BE2C (cell line): ENCODE measurements at regions not wholly inside any gene's neighbourhood (a gene's known extent, or its start where the extent isn't known, plus 50 kb on each side); places are given as distances from the start of the nearest gene placed in this dataset.

Source experiments
- DNase-seq: peaks from one replicate; pipeline ENCODE4 v3.0.0-alpha.2; 2020
- H3K27me3 ChIP-seq: fragments of 250-450 bp; sonication (Bioruptor Pico); 2 replicates; pipeline ENCODE4 v1.5.1; 2020; ENCODE audit warnings: mild to moderate bottlenecking
- H3K36me3 ChIP-seq: fragments of 250-450 bp; sonication (Bioruptor Pico); 2 replicates; pipeline ENCODE4 v1.5.1; 2020; ENCODE audit warnings: mild to moderate bottlenecking
- H3K4me1 ChIP-seq: fragments of 250-450 bp; sonication (Bioruptor Pico); 2 replicates; pipeline ENCODE4 v1.5.1; 2020
- H3K4me3 ChIP-seq: 2 replicates; pipeline ENCODE4 v1.5.1; 2011; ENCODE audit warnings: low read depth, low read length
- H3K9me3 ChIP-seq: fragments of 250-450 bp; sonication (Bioruptor Pico); 2 replicates; pipeline ENCODE4 v1.5.1; 2020
- CTCF ChIP-seq: IDR thresholded peaks from 2 replicates; pipeline ENCODE4 v1.5.1; 2012; ENCODE audit warnings: mild to moderate bottlenecking, low read depth, low read length

GRCh38 chr7:32393861-32394260, 96.3 kb downstream of the LSM5 start:
- no peak for DNase-seq
- H3K4me3 ChIP-seq = no peak overlapping the region
- no peaks in the 10 kb centered on the region for H3K36me3 ChIP-seq
- H3K4me1 ChIP-seq = no peaks in the 10 kb centered on the region
- no peaks in the 10 kb centered on the region for H3K9me3 ChIP-seq
- no peaks in the 10 kb centered on the region; the same call in 1 of the 2 replicates for H3K27me3 ChIP-seq
- TF ChIP-seq CTCF = no peak

GRCh38 chr7:32390210-32390609, 100.0 kb downstream of the LSM5 start:
- no peak for DNase-seq
- no peaks in the 10 kb centered on the region for H3K9me3 ChIP-seq
- H3K36me3 ChIP-seq = no peaks in the 10 kb centered on the region
- no peaks in the 10 kb centered on the region for H3K4me1 ChIP-seq
- H3K27me3 ChIP-seq = no peaks in the 10 kb centered on the region; the same call in 1 of the 2 replicates
- no peak overlapping the region for H3K4me3 ChIP-seq
- TF ChIP-seq CTCF = peak; percentile 13; the same call in 1 of the 2 replicates

GRCh38 chr7:32385316-32385956, 104.7 kb downstream of the LSM5 start:
- H3K4me3 ChIP-seq = no peak overlapping the region
- no peaks in the 10 kb centered on the region for H3K27me3 ChIP-seq
- H3K9me3 ChIP-seq = no peaks in the 10 kb centered on the region
- no peak for DNase-seq
- no peaks in the 10 kb centered on the region for H3K4me1 ChIP-seq
- no peaks in the 10 kb centered on the region for H3K36me3 ChIP-seq
- no peak for TF ChIP-seq CTCF

- no peak for DNase-seq
- Histone ChIP-seq H3K27me3 (no peaks in the 10 kb centered on the region), H3K4me3 (no peak overlapping the region), H3K9me3 (no peaks in the 10 kb centered on the region), H3K36me3 (no peaks in the 10 kb centered on the region), H3K4me1 (peaks cover 8% of the 10 kb centered on the region)
- no peak for TF ChIP-seq CTCF
These were observed 109.1 kb downstream of the LSM5 start for GRCh38 chr7:32381024-32381601.

GRCh38 chr7:32379510-32380112, 110.6 kb downstream of the LSM5 start:
- no peak for DNase-seq
- no peaks in the 10 kb centered on the region for H3K27me3 ChIP-seq
- H3K36me3 ChIP-seq = no peaks in the 10 kb centered on the region
- peaks cover 8% of the 10 kb centered on the region for H3K4me1 ChIP-seq
- no peak for TF ChIP-seq CTCF
- no peak overlapping the region for H3K4me3 ChIP-seq
- no peaks in the 10 kb centered on the region for H3K9me3 ChIP-seq

- no peak for TF ChIP-seq CTCF
- DNase-seq = peak; percentile 20
- Histone ChIP-seq H3K27me3 (no peaks in the 10 kb centered on the region), H3K4me3 (no peak overlapping the region), H3K36me3 (no peaks in the 10 kb centered on the region), H3K4me1 (peaks cover 8% of the 10 kb centered on the region), H3K9me3 (no peaks in the 10 kb centered on the region)
These were observed 111.2 kb downstream of the LSM5 start for GRCh38 chr7:32378988-32379387.
